Neural progenitor cell (in vitro differentiated cells): ENCODE measurements at regions not wholly inside any gene's neighbourhood (a gene's known extent, or its start where the extent isn't known, plus 50 kb on each side); places are given as distances from the start of the nearest gene placed in this dataset.

Experiments used
- EZH2 ChIP-seq: fragments of 200-600 bp; sonication (generic); IDR thresholded peaks from 2 replicates; pipeline ENCODE4 v1.6.1; 2017; ENCODE audit warnings: antibody characterized with exemption, mild to moderate bottlenecking, moderate library complexity
- EZH2phosphoT487 ChIP-seq: fragments of 200-600 bp; sonication (generic); IDR thresholded peaks from 2 replicates; pipeline ENCODE4 v1.6.1; 2017; ENCODE audit warnings: antibody characterized with exemption
- TF ChIP-seq, protein P1 (sequence below): fragments of 200-600 bp; sonication (generic); IDR thresholded peaks from 2 replicates; pipeline ENCODE4 v1.5.1; 2017; ENCODE audit warnings: antibody characterized with exemption, mild to moderate bottlenecking

DNA sequence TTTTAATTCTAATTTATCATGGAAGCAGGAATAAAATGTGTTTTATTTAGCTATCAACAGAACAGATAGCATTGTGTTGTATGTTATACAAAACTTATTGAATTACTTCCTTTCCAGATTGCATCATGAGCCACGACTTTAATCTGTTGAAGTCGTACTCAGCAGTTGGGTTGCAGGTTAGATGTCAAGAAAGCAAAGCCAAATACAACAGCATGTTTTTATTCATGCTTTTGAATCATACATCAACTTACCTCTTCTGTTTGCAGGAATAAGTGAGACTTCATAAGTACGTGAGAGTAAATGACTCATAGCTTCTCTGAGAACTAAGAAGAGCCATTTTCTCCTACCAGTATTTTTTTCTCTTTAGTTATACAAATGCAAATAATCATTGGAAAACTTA, 110.8 kb upstream of the ADGRL4 start:
- TF ChIP-seq, protein P1, sequence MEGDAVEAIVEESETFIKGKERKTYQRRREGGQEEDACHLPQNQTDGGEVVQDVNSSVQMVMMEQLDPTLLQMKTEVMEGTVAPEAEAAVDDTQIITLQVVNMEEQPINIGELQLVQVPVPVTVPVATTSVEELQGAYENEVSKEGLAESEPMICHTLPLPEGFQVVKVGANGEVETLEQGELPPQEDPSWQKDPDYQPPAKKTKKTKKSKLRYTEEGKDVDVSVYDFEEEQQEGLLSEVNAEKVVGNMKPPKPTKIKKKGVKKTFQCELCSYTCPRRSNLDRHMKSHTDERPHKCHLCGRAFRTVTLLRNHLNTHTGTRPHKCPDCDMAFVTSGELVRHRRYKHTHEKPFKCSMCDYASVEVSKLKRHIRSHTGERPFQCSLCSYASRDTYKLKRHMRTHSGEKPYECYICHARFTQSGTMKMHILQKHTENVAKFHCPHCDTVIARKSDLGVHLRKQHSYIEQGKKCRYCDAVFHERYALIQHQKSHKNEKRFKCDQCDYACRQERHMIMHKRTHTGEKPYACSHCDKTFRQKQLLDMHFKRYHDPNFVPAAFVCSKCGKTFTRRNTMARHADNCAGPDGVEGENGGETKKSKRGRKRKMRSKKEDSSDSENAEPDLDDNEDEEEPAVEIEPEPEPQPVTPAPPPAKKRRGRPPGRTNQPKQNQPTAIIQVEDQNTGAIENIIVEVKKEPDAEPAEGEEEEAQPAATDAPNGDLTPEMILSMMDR, result no peak
- TF ChIP-seq EZH2, result no peak
- TF ChIP-seq EZH2phosphoT487, result no peak
